ENCODE measurements at regions not wholly inside any gene's neighbourhood (a gene's known extent, or its start where the extent isn't known, plus 50 kb on each side); places are given as distances from the start of the nearest gene placed in this dataset.

DNA sequence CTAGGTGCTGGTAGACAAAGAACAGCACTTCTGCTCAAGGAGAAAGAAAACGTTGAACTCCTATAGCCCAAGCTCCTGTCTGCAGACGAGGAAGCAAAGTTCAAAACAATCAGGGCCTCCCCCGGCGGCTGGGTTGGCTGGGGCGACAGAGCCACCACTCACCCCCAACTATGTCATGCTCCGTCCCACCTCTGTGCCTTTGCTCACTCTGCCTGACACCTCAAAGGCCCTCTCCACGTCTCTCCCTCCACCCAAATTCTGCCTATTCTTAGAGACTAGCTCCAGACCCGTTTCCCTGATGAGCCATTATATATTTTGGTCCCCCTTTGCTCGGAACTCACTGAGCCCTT, 304.3 kb downstream of the TLE3 start:
- no peak for DNase-seq (ENCODE audit: low spot score)

- no peak for DNase-seq (ENCODE audit: low spot score)
These were observed 303.8 kb downstream of the TLE3 start for GRCh38 chr15:69793781-69794451.

DNA sequence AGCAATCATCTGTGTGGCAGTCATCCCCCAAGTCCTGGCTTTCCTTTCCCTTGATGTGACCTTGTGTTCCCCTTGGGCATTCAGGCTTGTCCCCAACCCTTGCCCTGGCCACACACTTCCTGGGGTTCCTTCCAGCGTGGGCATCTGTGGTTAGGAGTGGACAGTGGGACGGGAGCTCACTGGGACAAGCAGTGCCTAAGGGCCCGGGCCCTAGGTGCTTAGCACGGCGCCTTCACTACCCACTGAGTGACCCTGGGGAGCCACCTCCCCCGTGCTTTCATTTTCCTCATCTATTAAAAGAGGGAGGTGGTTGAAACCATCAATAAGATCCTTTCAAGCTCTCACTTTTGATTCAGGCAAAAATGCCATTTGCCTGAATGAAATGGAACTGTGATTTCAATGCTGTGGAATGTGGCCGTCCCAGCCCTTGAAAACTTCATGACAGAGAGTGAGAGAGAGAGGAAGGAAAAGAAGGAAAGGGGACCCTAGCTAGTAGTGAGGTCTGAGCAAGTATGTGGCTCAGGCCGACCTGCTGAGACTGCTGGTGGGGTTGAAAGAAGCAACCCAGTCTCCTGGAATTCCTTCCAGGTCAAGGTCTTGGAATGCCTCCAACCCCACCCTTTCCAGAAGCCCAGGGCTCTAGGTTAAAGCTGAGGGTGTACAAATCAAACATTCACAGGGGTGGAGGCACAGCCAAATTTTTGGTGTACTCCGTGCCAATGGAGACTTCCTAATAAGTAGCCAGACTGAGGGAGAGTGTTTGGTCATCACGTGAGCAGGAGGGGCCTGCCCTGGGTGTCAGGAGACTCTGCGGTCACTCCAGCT, 302.9 kb downstream of the TLE3 start:
- no peak for DNase-seq (ENCODE audit: low spot score)

DNA sequence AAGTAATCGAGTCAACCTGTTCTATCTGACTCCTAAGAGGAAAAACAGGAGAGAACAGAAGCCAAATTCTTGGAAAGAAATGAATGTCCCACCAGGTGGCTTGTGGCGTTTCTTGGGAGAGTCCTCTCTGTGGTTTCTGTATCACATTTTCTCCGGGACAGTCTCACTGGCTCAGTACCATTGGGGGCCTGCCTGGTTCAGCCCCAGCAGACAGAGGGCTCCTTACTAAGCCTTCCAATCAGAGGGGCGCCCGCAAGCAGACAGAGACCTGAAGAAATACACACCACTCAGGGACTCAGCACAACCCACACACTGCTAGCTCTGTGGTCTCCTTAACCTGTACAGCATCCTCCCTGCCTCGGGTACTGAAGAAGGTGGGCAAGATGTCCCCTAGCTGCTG, 302.1 kb downstream of the TLE3 start:
- DNase-seq (ENCODE audit: low spot score) = no peak

DNA sequence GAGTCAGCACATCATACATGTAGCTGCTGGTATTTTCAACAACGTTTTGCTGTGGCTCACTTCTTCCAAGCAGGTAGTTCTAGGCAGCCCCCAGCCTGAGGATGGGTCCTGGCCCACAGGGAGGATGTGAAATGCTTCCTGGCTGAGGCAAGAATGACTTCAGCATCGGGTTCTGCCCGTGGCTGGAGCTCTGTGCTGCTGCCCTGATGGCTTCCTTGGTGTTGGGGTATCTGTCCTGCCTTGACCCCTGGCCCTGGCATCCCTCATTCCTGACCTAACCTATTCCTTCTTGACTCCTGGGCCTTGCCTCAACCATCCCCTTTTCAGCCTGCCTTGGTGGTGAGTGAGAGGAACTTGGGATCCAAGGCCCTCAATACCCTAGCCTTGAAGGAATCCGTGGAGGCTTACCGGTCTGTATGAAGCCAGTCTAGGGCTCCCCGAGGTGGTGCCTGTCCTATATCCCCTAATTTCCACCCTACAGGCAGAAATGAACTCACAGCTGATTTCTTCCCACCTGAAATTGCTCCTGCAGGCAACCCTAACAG, 300.6 kb downstream of the TLE3 start:
- no peak for DNase-seq (ENCODE audit: low spot score)

GRCh38 chr15:69797615-69798014, 300.1 kb downstream of the TLE3 start:
- no peak for DNase-seq (ENCODE audit: low spot score)

- DNase-seq (ENCODE audit: low spot score) = peak; percentile 14
These were observed 299.1 kb downstream of the TLE3 start for GRCh38 chr15:69798481-69799250.

DNA sequence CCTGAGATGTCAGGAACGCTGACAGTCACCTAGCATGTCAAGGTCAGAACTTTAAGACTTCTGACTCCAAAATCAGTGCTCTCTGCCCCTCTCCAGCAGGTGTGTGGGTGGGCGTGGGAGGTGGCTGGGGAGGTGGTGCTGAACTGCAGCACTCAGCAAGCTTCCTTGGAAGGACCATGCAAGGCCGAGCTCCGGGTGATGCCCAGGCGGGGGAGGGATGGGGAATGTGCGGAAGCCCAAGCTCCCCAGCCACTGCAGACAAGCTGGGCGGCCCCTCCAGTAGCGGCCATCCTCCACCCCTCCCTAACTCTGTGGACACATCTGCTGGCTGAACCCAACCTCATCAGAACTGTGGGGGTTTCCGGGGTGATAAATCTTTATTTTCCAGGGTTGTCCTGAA, 296.6 kb downstream of the TLE3 start:
- DNase-seq (ENCODE audit: low spot score) = no peak

- DNase-seq (ENCODE audit: low spot score) = no peak
These were observed 295.3 kb downstream of the TLE3 start for GRCh38 chr15:69802432-69802831.

- no peak for DNase-seq (ENCODE audit: low spot score)
These were observed 292.9 kb downstream of the TLE3 start for GRCh38 chr15:69804786-69805185.

DNA sequence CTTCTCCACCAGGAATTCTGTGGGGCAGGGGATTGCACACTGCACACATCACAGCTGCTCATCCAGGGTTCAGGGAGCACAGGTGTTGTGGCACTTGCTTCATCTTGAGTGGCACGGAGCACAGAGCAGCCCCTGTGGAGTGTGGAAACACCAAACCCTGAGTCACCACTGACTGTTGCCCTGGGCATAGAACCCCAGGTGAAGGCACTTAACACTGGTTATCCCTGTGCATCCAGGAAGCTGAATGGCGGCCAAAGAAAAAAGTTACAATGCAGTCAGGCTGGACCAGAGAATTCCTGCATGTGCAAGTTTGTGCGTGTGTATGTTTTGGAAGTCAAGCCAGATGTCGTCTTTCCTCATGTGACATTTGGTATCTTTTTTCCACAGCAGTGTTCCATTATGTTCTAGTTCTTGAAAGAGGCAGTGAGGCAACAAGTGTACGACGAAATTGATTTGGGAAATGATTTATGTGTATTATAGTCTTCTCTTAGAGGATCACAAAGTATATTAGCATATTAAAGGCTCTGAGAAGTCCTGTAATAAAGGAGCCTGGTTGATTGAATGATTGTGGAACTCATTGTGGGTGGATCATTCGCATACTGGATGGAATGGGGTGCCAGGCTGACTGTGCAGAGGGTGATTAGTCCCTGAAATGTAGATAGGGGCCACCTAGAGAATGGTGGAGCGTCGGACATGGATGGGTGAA, 292.3 kb downstream of the TLE3 start:
- no peak for DNase-seq (ENCODE audit: low spot score)

GRCh38 chr15:69806287-69806915, 291.3 kb downstream of the TLE3 start:
- DNase-seq (ENCODE audit: low spot score) = no peak

DNA sequence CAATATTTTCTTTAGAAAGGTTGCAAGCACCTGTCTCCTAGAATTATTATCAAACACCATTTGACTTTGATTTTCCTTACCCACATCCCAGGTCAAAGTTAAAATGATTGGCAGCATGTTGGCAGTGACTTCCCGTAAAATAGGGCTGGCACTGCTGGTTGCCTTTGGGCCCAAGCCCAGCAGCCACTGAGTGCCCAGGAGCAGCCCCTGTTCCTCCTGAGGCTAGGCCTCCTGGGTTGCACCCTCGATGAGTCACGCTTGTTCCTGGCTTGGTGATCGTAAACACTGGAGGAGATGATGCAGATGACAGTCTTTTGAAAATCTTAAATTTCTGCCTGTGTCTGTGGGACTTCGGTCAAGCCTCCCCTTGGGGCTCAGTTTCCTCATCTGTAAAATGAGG, 290.0 kb downstream of the TLE3 start:
- no peak for DNase-seq (ENCODE audit: low spot score)

DNA sequence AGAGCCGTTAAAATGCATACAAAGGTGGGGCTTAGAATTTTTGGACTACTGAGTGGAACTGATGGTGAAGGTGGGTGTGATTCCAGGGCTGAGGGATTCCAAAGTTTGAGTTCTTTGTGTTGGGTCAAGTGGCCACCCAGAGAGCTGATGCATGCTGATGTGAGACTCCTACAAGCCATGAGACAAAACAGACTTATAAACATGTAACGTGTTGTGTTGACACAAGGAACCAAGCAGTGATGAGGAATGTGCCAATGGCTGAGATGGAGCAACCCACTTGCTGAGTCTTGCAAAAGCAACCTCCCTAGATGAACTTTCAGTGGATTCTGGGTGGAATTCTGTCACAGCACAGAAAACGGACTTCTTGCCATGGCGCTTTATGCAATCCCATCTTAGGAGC, 289.0 kb downstream of the TLE3 start:
- no peak for DNase-seq (ENCODE audit: low spot score)

- DNase-seq (ENCODE audit: low spot score) = no peak
These were observed 288.3 kb downstream of the TLE3 start for GRCh38 chr15:69809421-69809820.

- DNase-seq (ENCODE audit: low spot score) = no peak
These were observed 287.0 kb downstream of the TLE3 start for GRCh38 chr15:69810431-69811354.

DNA sequence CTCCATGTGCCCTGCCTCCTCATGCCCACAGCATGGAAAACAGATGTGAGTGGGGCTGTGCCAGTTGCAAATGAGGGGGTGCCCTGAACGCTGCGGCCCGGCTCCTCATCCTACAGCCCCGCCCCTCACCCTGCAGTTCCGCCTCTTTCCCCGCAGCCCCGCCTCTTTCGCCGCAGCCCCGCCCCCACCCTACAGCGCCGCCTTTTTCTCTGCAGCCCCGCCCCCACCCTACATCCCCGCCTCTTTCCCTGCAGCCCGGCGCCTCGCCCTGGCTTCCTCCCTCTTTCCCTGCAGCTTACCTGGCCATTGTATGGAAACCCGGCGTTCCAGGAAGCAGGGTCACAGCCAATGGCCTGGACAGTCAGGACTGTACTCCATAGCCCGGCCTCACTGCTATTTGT, 284.9 kb downstream of the TLE3 start:
- DNase-seq (ENCODE audit: low spot score) = no peak

GRCh38 chr15:69813881-69814280, 283.8 kb downstream of the TLE3 start:
- DNase-seq (ENCODE audit: low spot score) = no peak

- no peak for DNase-seq (ENCODE audit: low spot score)
These were observed 282.8 kb downstream of the TLE3 start for GRCh38 chr15:69814932-69815331.

- no peak for DNase-seq (ENCODE audit: low spot score)
These were observed 281.9 kb downstream of the TLE3 start for GRCh38 chr15:69815793-69816192.

Data from cerebellar cortex (tissue), 1 donor.